ENCODE measurements at regions not wholly inside any gene's neighbourhood (a gene's known extent, or its start where the extent isn't known, plus 50 kb on each side); places are given as distances from the start of the nearest gene placed in this dataset.

DNA sequence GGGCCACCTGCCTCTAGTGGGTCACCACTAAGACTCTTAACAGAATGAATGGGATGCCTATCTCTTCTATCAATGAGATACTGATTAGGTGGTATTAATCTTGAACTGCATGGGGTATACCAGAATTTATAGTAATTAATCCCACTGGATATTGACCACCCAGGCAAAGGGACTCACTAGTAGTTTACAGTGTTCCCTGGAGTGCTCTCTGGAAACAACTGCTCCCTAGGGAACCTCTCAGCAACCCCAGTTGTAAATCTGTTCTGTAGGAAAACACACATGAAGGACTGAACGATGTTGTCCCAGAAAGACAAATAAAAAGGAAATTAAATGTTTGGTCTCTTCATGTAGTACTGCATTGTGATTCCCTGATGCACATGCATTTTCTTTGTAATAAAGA, 430.5 kb downstream of the HLX start:
- SMC1A ChIA-PET (ENCODE audit: uncharacterized antibody, unreplicated experiment) = interaction anchor here (0.6 to 1.4 kb wide), 2 partner anchors 46 to 974 kb away, joined by 3 read pairs; no protein-coding TSS in a partner anchor
- TF ChIP-seq HDAC6 (IDR thresholded peaks at IDR 0.05; ENCODE audit: unreplicated experiment) (no peak), ZNF622 (IDR thresholded peaks at IDR 0.05) (no peak), CREM (IDR thresholded peaks at IDR 0.05; ENCODE audit: low read depth) (no peak), DPF2 (IDR thresholded peaks at IDR 0.05) (no peak), MTA2 (IDR thresholded peaks at IDR 0.05; ENCODE audit: low read depth) (no peak), IKZF2 (IDR thresholded peaks at IDR 0.05) (no peak), CBX3 (IDR thresholded peaks at IDR 0.05; ENCODE audit: borderline replicate concordance, low read depth) (no peak)
- TF ChIP-seq, protein P1, sequence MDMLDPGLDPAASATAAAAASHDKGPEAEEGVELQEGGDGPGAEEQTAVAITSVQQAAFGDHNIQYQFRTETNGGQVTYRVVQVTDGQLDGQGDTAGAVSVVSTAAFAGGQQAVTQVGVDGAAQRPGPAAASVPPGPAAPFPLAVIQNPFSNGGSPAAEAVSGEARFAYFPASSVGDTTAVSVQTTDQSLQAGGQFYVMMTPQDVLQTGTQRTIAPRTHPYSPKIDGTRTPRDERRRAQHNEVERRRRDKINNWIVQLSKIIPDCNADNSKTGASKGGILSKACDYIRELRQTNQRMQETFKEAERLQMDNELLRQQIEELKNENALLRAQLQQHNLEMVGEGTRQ (IDR thresholded peaks at IDR 0.05; ENCODE audit: borderline replicate concordance, low read depth, low read length) = no peak
- TF ChIP-seq, protein P2, sequence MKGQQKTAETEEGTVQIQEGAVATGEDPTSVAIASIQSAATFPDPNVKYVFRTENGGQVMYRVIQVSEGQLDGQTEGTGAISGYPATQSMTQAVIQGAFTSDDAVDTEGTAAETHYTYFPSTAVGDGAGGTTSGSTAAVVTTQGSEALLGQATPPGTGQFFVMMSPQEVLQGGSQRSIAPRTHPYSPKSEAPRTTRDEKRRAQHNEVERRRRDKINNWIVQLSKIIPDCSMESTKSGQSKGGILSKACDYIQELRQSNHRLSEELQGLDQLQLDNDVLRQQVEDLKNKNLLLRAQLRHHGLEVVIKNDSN (IDR thresholded peaks at IDR 0.05; ENCODE audit: borderline replicate concordance, extremely low read length, insufficient read depth, low read depth, low read length) = no peak
- TF ChIP-seq, protein P3, sequence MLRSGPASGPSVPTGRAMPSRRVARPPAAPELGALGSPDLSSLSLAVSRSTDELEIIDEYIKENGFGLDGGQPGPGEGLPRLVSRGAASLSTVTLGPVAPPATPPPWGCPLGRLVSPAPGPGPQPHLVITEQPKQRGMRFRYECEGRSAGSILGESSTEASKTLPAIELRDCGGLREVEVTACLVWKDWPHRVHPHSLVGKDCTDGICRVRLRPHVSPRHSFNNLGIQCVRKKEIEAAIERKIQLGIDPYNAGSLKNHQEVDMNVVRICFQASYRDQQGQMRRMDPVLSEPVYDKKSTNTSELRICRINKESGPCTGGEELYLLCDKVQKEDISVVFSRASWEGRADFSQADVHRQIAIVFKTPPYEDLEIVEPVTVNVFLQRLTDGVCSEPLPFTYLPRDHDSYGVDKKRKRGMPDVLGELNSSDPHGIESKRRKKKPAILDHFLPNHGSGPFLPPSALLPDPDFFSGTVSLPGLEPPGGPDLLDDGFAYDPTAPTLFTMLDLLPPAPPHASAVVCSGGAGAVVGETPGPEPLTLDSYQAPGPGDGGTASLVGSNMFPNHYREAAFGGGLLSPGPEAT (IDR thresholded peaks at IDR 0.05; ENCODE audit: low read depth) = no peak
- TF ChIP-seq, protein P4, sequence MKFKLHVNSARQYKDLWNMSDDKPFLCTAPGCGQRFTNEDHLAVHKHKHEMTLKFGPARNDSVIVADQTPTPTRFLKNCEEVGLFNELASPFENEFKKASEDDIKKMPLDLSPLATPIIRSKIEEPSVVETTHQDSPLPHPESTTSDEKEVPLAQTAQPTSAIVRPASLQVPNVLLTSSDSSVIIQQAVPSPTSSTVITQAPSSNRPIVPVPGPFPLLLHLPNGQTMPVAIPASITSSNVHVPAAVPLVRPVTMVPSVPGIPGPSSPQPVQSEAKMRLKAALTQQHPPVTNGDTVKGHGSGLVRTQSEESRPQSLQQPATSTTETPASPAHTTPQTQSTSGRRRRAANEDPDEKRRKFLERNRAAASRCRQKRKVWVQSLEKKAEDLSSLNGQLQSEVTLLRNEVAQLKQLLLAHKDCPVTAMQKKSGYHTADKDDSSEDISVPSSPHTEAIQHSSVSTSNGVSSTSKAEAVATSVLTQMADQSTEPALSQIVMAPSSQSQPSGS (IDR thresholded peaks at IDR 0.05; ENCODE audit: low read length) = no peak
- CTCF ChIA-PET = no interaction called here
- no peak for DNase-seq (ENCODE audit: low read depth, low spot score)
- 46% methylated on average over 1 of the region's 1 CpG for WGBS (ENCODE audit: insufficient coverage, insufficient replicate concordance, low lambda C conversion rate, missing lambda C conversion rate)
- no peak for ATAC-seq
- POLR2A ChIA-PET = no interaction called here
- no peak overlapping the region for H2AFZ ChIP-seq (ENCODE audit: control insufficient read depth, low read depth, low read length)
- RAD21 ChIA-PET (ENCODE audit: unreplicated experiment) = no interaction called here
- H3K4me3 ChIP-seq = no peak overlapping the region
- H3K4me1 ChIP-seq (ENCODE audit: control insufficient read depth, insufficient read depth, low read length) = no peaks in the 10 kb centered on the region
- H3K27me3 ChIP-seq (replicated peaks in 1 of 2; ENCODE audit: control insufficient read depth in 2 of 2, insufficient read depth in 2 of 2, low read length in 1 of 2) = no peaks in the 10 kb centered on the region
- H3K9ac ChIP-seq (ENCODE audit: control insufficient read depth, insufficient read depth, low read length) = no peak overlapping the region
- no peak for FAIRE-seq
- no peaks in the 10 kb centered on the region for H3K79me2 ChIP-seq (ENCODE audit: control insufficient read depth, insufficient read depth, low read length)
- intact Hi-C loops (cut with micrococcal nuclease; ENCODE audit: unreplicated experiment) = no loop called here
- H3K9me3 ChIP-seq (replicated peaks; ENCODE audit: control insufficient read depth, insufficient read depth, low read length) = no peaks in the 10 kb centered on the region; the same call in 2 of the 3 replicates
- in situ Hi-C loops (cut with MboI) = no loop called here
- no peak overlapping the region for H3K27ac ChIP-seq (ENCODE audit: control insufficient read depth, insufficient read depth)
- no peaks in the 10 kb centered on the region for H3K36me3 ChIP-seq (ENCODE audit: control insufficient read depth in 2 of 2, insufficient read depth in 2 of 2, low read length in 1 of 2)
- no peak overlapping the region for H3K4me2 ChIP-seq (ENCODE audit: control insufficient read depth, insufficient read depth)
- no peaks in the 10 kb centered on the region for H4K20me1 ChIP-seq (ENCODE audit: control insufficient read depth, insufficient read depth)
- BruUV-seq (replicated peaks) = no TSS peak
